ENCODE measurements at regions not wholly inside any gene's neighbourhood (a gene's known extent, or its start where the extent isn't known, plus 50 kb on each side); places are given as distances from the start of the nearest gene placed in this dataset.

- no peak for TF ChIP-seq EZH2 (IDR thresholded peaks at IDR 0.05; ENCODE audit: low read length, unreplicated experiment)
- TF ChIP-seq, protein P1, sequence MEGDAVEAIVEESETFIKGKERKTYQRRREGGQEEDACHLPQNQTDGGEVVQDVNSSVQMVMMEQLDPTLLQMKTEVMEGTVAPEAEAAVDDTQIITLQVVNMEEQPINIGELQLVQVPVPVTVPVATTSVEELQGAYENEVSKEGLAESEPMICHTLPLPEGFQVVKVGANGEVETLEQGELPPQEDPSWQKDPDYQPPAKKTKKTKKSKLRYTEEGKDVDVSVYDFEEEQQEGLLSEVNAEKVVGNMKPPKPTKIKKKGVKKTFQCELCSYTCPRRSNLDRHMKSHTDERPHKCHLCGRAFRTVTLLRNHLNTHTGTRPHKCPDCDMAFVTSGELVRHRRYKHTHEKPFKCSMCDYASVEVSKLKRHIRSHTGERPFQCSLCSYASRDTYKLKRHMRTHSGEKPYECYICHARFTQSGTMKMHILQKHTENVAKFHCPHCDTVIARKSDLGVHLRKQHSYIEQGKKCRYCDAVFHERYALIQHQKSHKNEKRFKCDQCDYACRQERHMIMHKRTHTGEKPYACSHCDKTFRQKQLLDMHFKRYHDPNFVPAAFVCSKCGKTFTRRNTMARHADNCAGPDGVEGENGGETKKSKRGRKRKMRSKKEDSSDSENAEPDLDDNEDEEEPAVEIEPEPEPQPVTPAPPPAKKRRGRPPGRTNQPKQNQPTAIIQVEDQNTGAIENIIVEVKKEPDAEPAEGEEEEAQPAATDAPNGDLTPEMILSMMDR (conservative IDR thresholded peaks at IDR 0.05; ENCODE audit: low read depth, low read length): no peak
Observed at GRCh38 chr3:107988460-107989175, 102.2 kb downstream of the CD47 start.

All from PC-3 (cell line).